ENCODE measurements at regions not wholly inside any gene's neighbourhood (a gene's known extent, or its start where the extent isn't known, plus 50 kb on each side); places are given as distances from the start of the nearest gene placed in this dataset.

GRCh38 chr6:56378507-56378906, 131.1 kb upstream of the COL21A1 start:
- DNase-seq (ENCODE audit: low read depth, low spot score) = no peak

GRCh38 chr6:56377295-56377694, 129.9 kb upstream of the COL21A1 start:
- DNase-seq (ENCODE audit: low read depth, low spot score) = peak; percentile 39

- DNase-seq (ENCODE audit: low read depth, low spot score) = no peak
Observed at GRCh38 chr6:56375806-56376205, 128.4 kb upstream of the COL21A1 start.

GRCh38 chr6:56374841-56375369, 127.5 kb upstream of the COL21A1 start:
- DNase-seq (ENCODE audit: low read depth, low spot score) = peak; percentile 46

GRCh38 chr6:56372406-56372995, 125.1 kb upstream of the COL21A1 start:
- no peak for DNase-seq (ENCODE audit: low read depth, low spot score)

- peak; percentile 44 for DNase-seq (ENCODE audit: low read depth, low spot score)
Observed at GRCh38 chr6:56370561-56371211, 123.3 kb upstream of the COL21A1 start.

GRCh38 chr6:56370127-56370540, 122.8 kb upstream of the COL21A1 start:
- no peak for DNase-seq (ENCODE audit: low read depth, low spot score)

GRCh38 chr6:56368491-56368890, 121.1 kb upstream of the COL21A1 start:
- no peak for DNase-seq (ENCODE audit: low read depth, low spot score)

GRCh38 chr6:56366141-56366852, 118.9 kb upstream of the COL21A1 start:
- DNase-seq (ENCODE audit: low read depth, low spot score) = no peak

GRCh38 chr6:56364827-56365339, 117.5 kb upstream of the COL21A1 start:
- DNase-seq (ENCODE audit: low read depth, low spot score) = no peak

- no peak for DNase-seq (ENCODE audit: low read depth, low spot score)
Observed at GRCh38 chr6:56364431-56364826, 117.0 kb upstream of the COL21A1 start.

GRCh38 chr6:56363796-56364430, 116.5 kb upstream of the COL21A1 start:
- no peak for DNase-seq (ENCODE audit: low read depth, low spot score)

GRCh38 chr6:56361812-56362211, 114.4 kb upstream of the COL21A1 start:
- DNase-seq (ENCODE audit: low read depth, low spot score) = no peak

GRCh38 chr6:56359201-56359899, 112.0 kb upstream of the COL21A1 start:
- DNase-seq (ENCODE audit: low read depth, low spot score) = peak; percentile 49

- no peak for DNase-seq (ENCODE audit: low read depth, low spot score)
Observed at GRCh38 chr6:56357616-56358373, 110.4 kb upstream of the COL21A1 start.

GRCh38 chr6:56356426-56356825, 109.0 kb upstream of the COL21A1 start:
- no peak for DNase-seq (ENCODE audit: low read depth, low spot score)

- no peak for DNase-seq (ENCODE audit: low read depth, low spot score)
Observed at GRCh38 chr6:56353860-56354259, 106.5 kb upstream of the COL21A1 start.

GRCh38 chr6:56350628-56351260, 103.4 kb upstream of the COL21A1 start:
- no peak for DNase-seq (ENCODE audit: low read depth, low spot score)

GRCh38 chr6:56349194-56349593, 101.8 kb upstream of the COL21A1 start:
- DNase-seq (ENCODE audit: low read depth, low spot score) = no peak

GRCh38 chr6:56348578-56348977, 101.2 kb upstream of the COL21A1 start:
- no peak for DNase-seq (ENCODE audit: low read depth, low spot score)
